ENCODE measurements at regions not wholly inside any gene's neighbourhood (a gene's known extent, or its start where the extent isn't known, plus 50 kb on each side); places are given as distances from the start of the nearest gene placed in this dataset.
"Not testable (repeated sequence)": the region's sequence is repeated elsewhere in the genome, so short reads cannot be mapped to it uniquely, and the experiment has no call there.

DNA sequence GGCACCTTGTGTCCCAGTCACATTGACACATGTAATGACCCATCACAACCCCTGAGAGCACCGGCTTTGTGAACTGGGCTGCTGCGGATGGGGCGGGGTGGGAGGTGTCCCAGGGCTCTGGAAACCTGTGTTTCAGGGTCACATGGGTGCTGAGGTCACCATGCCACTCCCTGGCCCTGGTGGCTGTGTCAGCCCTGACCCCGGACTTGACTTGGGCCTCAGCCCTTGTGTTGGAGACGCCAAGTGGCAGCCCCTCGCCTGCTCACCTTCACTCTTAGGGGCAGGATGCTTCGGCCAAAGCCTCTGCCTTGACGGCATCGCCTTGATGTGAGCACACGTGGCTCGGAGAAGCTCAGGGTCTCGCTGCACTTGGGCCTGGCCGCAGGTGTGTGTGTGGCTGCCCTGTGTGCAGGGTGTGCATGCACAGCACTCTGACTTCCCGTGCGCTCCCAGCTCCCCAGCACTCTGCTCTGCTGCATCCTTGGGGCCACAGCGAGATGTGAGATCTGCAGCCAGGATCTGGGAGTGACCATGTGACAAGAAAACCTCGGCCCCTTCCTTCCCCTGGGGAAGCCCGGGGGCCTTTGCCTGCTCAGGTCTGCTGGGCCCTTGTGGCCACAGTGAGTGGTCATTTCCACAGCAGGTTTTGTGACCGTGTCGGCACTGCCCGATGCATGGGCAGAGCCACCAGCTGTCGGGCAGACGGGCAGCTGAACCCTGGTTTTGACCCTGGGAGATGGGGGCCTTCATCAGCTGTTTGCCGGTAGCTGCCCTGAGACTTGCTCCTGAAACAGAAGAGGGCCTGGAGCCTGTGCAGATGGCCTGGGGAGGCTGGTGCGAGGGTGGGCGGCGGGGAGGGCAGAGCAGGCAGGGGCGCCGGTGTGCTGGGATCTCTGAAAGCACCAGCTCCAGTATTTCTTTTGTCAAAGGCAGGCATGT lies 167.4 kb downstream of the KIF26A start:
- no peak for DNase-seq

DNA sequence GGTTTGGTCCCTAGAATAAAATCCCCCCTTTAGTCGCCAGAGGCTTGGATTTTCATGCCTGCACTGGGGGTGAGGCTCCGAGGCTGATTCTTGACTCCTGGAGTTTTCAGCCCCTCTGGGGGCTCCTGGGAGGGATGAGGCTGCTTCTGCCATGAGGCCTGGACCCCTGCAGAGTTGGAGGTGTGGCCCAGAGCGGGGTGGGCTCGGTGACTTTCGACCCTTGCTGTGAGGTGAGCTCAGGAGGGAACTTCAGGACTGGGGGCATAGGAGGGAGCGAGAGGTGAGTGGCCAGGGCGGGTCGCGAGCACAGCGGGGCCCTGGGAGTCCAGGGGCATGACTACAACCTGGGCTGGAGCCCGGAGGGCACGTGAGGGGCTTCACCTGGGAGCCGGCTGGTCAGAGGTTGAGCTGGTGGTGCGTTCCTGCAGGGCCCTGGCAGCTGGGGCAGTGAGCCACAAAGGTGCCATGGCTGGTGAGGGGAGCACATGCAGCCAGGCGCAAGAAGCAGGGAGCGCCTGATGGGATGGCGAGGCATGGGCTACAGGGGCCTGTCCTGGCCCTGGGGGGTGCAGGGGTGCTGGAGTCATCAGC lies 168.2 kb downstream of the KIF26A start:
- no peak for DNase-seq

DNA sequence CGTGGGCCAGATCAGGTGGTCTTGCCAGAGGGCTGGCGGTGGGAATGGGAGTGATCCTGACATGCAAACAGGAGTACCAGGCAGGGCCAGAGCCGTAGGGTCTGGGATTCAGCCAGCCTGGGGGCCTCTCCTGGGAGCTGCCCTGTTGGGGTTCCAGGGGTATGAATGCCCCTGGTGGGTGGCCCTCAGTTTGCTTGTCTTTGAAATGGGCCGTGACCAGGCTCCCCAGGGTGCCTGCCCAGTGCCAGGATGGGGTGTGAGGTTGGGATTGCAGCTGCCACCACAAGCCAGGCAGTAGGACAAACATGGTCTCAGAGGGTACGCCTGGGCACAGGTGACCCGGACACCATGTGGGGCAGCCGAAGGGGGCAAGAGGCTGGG lies 168.8 kb downstream of the KIF26A start:
- DNase-seq, result no peak

DNA sequence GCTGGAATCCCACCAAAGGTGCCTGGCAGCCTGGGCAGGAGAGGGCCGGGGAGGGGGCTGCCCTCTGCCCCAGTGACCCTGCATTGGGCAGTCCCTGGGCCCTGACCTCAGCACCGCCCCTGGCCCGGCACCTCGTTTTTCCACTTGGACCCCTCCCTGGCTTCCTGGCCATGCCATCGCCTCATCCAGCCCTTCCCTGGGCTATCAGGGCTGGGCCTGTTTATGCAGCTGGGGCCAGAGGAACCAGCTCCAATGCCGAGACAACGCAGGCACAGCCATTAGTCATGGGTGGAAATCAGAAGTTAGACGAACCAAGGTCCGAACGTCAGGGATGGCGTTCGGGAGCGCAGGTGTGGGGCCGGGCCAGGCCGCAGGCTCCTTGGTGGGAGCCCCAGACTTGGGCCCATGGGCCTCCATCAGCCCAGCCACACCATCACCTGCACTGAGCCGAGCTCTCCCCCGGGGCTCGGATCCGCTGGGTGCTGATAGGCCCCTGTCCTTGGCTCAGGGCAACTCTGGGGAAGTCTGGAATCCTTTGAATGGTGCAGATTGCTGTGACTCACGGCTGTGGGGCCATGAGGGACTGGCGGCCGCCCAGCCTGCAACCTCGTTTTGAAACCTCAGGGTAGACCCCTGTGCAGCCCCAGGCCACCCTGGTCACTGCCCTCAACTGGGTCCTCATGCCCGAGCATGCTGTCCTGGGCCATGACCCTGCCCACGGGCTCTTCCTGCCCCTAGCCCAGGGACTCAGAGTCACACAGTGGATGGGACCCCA lies 169.4 kb downstream of the KIF26A start:
- DNase-seq, result no peak

GRCh38 chr14:104308534-104308933 lies 170.1 kb downstream of the KIF26A start:
- not testable (repeated sequence) for DNase-seq

GRCh38 chr14:104309657-104310369 lies 171.4 kb downstream of the KIF26A start:
- no peak for DNase-seq

DNA sequence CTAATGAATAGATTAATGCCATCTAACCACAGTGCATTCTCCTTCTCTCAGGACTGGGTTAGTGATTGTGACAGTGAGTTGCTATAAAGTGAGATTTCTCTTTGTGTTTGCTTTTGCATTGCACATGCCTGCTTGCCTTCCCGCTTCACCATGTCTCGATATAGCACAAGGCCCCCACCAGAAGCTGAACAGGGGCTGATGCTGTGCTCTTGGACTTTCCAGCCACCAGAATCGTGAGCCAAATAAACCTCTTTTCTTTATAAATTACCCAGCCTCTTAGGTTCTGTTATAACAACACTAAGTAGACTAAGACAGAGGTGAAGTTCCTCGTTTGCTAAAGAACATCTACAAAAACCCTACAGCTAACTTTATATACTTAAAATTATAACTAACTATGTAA lies 173.0 kb downstream of the KIF26A start:
- no peak for DNase-seq

DNA sequence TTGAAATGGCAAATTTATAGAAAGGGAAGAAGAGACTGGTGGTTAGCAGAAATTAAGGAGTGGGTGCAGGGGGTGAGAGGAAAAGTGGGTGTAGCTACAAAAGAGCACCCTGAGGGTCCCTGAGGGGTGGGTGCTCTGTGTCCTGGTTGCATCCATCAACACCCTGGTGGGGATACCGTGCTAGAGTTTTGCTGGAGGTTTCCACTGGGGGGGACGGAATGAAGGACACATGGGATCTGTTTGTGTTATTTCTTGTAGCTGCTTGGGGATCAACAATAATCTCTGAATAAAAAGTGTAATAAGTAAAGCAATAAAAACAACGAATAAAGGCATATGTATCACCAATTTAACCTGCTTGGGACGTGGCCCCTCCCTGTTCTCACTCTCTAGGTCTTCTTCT lies 175.3 kb downstream of the KIF26A start:
- DNase-seq, result no peak

- no peak for DNase-seq
Observed at GRCh38 chr14:104314251-104314941, 176.0 kb downstream of the KIF26A start.

DNA sequence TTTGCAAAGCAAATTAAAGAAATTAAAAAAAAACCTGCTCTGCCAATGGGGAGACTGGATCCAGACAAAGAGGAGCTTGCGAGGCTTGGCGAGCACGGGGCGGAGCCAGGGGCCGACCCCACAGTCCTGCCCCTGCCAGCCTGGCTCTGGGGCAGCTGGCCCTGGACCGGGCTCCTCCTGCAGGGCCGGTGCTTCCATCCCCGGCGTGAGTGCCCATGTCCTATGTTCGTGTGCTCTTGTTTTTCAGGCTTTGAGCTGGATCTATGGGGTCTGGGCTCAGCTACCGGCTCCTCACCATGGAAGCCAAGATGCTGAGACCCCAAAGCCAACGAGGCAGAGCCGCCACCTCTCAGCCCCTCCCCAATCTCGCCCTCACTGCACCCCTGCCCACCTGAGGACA lies 176.8 kb downstream of the KIF26A start:
- no peak for DNase-seq

- no peak for DNase-seq
Observed at GRCh38 chr14:104315625-104316024, 177.2 kb downstream of the KIF26A start.

- no peak for DNase-seq
Observed at GRCh38 chr14:104316121-104316722, 177.8 kb downstream of the KIF26A start.

GRCh38 chr14:104316723-104317491 lies 178.5 kb downstream of the KIF26A start:
- DNase-seq, result no peak

- no peak for DNase-seq
Observed at GRCh38 chr14:104317492-104317805, 179.1 kb downstream of the KIF26A start.

GRCh38 chr14:104317975-104318557 lies 179.7 kb downstream of the KIF26A start:
- no peak for DNase-seq

- DNase-seq, result no peak
Observed at GRCh38 chr14:104318558-104319490, 180.4 kb downstream of the KIF26A start.

DNA sequence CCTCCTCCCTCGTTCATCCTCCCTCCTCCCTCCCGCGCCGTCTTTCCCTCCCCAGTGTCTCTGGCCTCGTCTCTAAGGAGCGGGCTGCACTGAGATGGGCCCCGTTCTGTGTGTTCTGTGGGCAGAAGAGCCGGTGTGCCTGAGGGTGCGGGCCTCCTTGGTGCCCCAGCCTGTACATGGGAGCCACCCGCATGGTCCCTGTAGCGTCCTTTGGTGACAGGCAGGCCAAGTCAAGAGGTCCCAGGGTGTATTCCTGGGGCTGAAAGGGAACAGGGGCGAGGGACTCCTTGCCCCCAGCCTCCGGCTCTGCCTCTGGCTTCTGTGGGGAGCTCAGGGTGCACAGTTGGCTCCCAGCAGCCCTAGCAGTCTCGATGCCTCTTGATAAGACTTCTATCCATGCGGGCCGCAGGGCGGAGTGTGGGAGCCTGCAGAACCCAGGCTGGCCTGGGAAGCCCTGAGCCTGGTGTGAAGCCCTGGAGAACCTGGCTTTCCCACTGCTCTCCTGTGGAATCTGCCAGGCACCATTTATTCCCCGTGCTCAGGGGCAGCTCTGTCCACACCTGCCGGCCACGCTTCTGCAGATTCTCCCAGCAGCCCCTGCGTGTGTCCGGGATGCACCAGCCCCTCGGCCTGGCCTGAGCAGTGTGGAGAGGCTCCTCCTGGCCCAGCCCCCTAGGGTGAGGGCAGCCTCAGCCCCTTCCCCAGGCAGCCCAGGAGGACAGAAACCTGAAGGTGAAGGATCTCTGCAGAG lies 181.3 kb downstream of the KIF26A start:
- no peak for DNase-seq

GRCh38 chr14:104320611-104321086 lies 182.3 kb downstream of the KIF26A start:
- no peak for DNase-seq
